ENCODE measurements at regions not wholly inside any gene's neighbourhood (a gene's known extent, or its start where the extent isn't known, plus 50 kb on each side); places are given as distances from the start of the nearest gene placed in this dataset.
"Not testable (repeated sequence)": the region's sequence is repeated elsewhere in the genome, so short reads cannot be mapped to it uniquely, and the experiment has no call there.

DNA sequence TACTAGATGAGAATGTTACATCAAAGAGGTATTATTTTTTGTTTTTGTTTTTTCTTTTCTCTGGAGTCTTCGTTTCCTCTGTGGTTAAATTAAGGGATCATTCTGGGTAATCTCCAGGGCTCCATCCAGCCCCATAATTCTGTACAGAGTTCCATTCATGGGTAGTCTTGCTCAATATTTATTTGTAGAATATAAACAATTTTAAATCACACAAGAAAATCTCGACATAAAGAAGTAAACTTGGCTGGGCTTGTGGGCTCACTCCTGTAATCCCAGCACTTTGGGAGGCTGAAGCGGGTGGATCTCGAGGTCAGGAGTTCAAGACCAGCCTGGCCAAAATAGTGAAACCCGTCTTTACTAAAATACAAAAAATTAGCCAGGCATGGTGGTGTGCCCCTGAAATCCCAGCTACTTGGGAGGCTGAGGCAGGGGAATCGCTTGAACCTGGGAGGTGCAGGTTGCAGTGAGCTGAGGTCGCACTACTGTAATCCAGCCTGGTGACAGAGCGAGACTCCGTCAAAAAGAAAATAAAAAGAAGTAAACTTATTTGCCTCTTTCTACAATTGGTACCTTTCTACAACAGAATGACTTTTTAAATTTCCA lies 166.8 kb upstream of the TGFBR2 start:
- no peak for DNase-seq (ENCODE audit: low spot score)

DNA sequence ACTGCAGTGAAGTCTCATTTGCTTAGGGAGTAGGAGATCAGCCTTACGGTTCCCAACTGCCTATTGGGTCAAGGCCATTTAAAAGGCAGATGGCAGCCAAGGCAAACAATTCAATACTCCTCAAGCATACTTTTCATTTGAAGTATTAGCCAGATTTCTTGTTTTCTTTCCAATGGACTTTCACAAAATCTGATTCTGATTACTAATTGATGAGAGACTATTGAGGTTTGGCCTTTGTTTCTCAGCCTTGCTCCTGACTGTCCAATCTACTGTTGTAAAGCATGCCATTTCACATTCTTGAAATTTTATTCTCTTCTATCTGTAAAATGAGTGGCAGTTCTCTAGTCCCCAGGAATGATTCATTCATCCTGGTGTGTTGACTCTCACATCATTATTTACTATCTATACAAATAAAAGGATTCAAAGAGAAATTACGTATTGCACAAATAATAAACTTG lies 166.2 kb upstream of the TGFBR2 start:
- no peak for DNase-seq (ENCODE audit: low spot score)

DNA sequence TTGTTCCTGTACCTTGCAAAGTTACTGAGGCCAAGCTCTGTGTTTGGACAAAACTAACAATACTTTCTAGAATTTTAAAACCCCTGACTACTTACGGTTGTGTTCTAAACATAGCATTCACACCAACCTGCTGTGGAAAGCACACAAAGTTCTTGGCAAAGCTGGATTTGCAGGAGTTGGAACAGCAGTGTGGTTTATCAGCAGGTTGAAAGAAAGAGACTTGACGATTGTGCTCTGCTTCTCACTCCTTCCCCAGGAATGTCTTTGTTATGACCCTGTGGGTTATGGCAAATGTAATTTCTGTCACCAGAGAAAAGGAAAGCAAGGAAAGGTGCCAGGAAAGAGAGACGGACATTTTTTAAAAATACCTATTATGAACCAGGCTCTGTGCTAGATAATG lies 165.5 kb upstream of the TGFBR2 start:
- DNase-seq (ENCODE audit: low spot score) = no peak

DNA sequence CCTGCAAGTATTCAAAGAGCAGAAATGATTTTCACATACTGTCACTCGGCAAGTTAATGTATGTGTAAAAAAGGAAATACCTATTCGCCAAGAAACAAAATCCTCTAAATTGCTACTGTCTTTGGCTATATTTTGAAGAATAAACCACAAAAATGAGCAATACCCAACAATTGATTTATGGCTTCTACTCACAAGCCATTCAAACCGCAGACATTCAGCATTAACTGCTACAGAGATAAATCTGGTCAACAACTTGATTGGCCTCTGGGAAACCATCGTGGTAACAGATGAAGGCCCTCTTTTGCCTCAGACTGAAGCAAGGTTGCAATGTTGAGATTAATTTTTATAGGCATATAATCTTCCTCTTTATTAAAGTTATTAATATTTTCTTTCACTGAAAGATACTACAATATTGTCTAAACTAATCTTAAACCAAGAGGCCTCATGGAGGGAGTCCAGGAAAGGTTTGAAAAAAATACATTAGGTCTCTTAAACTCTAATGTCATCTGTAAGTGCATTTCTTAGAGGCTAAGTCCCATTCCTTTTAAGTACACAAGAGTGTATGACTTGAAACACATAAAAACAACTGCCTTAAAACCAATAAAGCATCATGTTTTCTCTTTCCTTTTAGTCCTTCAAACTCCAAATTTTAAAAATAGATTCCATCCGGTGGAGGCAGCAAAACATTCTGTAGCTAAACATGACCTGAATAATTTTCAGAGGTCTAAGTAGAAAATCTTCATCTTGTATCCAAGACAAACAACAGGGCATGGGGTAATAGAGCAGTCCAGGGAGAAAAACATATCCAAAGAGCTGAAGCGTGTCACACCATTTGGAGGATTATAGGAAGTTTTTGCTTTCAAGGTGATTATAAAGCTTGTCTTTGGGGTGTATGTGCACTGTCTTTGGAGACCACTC lies 162.4 kb upstream of the TGFBR2 start:
- no peak for DNase-seq (ENCODE audit: low spot score)

DNA sequence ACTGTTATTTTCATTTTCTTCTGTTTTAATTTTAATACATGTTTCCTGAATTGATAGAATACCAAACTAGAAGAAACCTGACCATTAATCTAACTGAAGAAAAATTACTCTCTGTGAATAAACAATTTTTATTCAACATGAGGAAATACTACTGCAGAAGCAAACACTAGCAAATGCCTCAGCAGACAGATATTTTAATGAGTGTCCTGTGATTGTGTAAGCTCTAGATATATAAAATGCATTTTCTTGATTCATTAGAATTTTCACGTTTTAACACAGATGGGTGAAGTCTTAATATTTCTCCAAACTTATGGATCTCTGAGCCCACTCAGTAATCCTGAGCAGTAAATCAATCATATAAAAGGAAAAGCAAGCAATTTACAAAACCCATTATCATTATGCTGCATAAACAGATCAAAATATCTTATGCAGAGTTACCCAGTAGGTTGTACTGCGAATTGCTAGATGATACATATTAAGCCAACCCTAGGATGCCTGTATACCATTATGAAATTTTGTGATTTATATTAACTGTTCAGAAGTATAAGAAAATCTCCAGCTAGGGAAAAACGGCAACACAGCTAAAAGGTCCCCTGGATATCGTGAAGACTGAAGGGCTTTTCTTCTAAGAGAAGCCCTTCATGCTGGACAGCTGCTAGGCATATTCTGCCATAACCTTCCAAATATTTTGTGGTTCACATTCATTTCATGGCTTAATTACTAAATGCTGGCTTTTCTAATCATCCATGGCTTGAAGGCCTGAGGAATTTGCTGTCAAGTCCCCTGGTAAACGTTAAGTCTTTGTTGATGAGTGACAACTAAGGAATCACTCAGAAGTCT lies 157.7 kb upstream of the TGFBR2 start:
- no peak for DNase-seq (ENCODE audit: low spot score)

DNA sequence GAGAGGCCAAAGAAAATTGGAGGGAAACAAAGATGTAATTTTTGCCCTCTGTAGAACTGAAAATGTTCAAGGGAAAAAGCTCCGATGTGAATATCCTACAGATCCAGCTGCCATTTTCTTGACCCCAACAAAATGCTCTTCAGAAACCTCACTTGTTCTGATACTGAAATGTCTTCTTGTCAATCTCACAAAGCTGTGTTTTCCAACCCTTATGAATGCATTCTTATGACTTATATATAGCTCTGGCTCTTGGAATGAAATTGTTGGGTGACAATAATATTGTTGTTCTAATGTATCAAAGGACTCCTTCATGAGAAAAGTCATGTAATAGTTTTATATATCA lies 157.1 kb upstream of the TGFBR2 start:
- no peak for DNase-seq (ENCODE audit: low spot score)

DNA sequence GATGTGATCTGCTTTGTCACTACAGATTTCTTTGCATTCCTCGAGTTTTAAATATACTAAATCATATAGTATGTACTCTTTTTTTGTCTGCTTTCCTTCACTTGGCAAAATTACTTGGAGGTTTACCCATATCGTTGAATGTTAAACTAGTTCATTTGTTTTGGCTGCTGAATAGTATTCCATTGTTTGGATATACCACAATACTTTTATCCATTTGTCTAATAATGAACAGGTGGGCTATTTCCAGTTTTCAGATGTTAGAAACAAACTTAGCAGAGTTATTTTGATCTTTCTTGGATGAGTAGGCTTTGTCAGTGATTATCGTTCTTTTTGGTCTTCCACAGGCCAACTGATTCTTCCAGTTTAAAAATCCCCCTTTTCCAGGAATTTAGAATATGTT lies 154.0 kb upstream of the TGFBR2 start:
- DNase-seq (ENCODE audit: low spot score) = no peak

DNA sequence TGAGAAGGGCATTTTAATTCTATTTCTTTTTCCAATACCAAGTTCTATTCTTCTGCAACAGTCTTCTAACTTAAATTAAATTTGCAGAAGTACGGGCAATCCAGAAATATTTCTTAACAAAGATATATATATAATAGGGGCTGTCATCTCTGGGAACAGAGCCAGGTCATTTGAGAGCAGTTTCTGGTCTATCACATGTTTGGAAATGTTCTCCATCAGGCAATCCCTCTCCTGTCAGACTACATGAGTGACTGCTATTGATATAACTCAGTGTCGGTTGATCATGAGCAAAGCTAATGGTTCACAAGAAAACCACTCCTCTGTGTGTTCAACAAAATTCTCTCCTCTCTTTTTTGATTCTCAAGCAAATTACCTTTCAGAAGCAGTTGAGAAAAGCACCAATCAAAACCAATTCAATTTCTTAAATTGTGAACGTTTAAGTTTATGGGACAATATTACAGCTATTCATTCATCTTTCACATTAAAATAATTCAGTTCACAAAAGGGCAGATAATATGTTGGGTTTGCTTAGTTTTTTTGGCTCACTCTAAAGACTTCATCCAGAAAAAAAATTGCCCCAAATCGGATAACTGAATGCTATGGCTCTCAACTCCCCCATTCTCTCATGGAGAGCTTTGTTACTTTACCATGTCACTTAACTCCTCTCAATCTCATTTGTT lies 152.9 kb upstream of the TGFBR2 start:
- no peak for DNase-seq (ENCODE audit: low spot score)

DNA sequence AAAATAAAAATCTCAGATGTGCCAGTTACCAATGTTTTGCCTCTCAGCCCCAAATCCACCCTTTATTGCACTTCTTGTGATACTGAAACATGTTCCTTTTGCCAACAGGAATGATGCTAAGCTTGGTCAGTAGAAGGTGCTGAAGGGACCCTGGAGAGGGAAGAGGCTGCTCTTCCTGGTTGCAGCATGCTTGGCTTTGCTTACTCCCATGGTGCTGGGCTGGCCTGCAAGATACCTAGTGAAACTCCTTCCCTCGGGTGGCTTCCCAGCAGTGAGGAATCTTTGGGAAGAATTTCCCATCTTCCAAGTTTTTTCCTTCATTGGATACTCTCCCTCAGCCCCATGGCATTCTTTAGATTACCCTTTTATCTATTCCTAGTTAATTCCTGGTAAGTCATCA lies 151.8 kb upstream of the TGFBR2 start:
- no peak for DNase-seq (ENCODE audit: low spot score)

DNA sequence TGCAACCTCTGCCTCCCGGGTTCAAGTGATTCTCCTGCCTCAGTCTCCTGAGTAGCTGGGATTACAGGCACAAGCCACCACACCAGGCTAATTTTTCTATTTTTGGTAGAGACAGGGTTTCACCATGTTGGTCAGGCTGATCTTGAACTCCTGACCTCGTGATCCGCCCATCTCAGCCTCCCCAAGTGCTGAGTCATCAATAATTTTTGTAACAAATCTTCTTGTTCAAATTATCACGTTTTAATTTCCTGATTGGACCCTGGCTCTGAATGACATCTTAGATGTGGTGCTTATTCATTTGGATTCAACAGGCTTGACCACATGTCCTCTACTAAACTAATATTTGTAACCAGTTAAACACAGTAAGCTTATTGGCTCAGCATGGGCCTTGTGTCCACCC lies 151.3 kb upstream of the TGFBR2 start:
- DNase-seq (ENCODE audit: low spot score) = not testable (repeated sequence)

DNA sequence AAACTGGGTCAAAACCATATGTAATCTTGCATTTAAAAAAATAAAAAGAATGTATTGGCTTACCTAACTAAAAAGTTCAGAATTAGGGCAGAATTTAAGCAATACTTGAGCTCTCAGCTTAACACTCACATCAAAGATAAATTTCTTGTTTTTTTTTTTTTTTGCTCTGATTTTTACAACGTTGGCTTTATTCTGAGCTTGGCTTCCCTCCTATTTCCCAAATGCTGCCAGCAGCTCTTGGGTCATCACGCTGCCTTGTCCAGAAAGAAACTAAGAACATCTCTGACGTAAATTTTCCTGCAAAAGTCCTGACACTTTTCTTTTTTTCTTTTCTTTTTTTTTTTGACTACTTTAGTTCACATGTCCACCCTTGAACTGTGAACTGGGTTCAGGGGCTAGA lies 150.6 kb upstream of the TGFBR2 start:
- no peak for DNase-seq (ENCODE audit: low spot score)

DNA sequence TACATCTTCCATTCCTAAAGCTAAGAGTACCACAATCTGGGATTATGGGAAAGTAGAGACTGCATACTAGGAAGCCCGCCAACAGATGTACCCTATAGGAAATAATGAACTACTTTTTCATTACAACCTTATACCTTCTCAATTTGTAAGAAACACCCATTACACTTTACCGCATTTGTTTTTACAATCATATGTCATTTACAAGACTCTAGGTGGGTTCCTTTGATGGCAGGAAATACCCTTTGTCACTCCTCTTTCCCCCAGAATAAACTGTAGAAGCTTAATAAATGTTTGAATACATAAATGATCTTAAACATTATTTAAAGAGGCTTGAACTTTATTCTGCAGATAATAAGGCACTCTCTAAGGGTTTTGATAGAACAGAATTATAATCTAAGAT lies 150.1 kb upstream of the TGFBR2 start:
- no peak for DNase-seq (ENCODE audit: low spot score)

DNA sequence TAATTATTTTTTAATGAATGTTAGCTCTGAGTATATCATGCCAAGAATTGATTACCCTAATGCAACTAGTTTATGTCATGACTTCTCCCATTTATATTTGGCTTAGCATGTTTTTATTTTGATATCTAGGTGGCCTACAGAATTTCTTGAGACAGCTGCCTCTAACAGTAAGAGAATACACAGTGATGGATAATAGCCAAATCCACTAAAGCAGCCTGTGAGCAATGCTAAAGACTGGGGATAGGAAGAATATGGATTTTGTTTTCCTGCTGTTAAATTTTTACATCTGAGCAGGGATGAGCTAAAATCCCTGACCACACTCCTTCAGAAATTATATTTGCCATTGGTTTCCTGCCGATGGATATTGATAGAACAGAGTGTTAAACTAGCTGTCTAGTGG lies 149.3 kb upstream of the TGFBR2 start:
- DNase-seq (ENCODE audit: low spot score) = no peak

DNA sequence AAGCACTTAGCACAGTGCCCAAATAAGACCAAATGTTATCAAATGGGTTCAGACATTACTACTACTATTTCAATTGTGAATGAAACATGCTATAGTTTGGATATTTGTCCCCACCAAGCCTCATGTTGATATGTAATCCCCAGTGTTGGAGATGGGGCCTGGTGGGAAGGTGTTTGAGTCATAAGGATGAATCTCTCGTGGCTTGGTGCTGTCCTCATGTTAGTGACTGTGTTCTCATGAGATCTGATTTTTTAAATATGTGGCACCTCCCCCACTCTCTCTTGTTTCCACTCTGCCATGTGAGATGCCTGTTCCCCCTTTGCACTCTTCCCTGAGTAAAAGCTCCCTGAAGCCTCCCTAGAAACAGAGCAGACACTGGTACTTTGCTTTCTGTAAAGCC lies 148.7 kb upstream of the TGFBR2 start:
- no peak for DNase-seq (ENCODE audit: low spot score)

DNA sequence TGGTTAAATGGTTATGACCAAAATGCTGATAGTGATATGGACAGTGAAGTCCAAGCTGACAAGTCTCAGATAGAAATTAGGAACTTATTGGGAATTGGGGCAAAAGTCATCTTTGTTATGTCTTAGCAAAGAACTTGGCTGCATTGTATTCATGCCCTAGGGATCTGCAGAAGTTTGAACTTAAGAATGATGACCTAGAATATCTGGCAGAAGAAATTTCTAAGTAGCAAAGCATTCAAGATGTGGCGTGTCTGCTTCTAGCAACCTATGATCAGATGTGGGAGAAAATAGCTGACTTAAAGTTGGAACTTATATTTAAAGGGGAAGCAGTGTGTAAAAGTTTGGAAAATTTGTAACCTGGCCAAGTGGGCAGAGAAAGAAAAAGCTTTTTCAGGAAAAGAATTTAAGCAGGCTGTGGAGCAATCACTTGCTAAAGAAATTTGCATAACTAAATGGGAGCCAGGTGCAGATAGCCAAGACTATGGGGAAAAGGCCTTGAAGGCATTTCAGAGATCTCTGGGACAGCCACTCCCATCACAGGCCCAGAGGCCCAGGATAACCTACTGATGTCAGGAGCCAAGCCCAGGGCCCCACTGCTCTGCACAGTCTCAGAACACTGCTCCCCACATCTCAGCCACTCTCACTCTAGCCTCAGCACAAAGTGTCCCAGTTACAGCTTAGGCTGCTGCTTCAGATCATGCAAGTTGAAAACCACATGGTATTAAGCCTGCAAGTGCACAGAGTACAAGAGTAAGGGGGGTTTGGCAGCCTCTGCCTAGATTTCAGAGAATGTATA lies 147.8 kb upstream of the TGFBR2 start:
- no peak for DNase-seq (ENCODE audit: low spot score)

DNA sequence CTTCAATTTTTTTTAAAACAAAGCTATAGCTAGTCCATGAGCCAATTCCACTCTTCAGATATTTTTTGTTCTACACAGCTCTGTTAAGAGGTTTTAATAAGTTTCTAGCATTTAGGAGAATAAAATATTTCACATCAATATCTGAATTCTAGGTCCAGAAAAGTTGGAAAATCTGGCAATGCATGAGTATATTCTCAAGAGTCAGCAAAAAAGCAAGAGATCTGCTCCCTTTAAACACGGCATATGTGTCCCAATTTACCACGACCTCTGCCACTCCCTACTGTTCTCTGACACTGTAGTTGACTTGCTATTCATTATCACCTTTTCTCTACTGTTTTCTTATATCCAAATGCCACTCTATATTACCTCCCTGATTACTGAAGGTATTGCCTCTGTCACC lies 145.1 kb upstream of the TGFBR2 start:
- DNase-seq (ENCODE audit: low spot score) = no peak

DNA sequence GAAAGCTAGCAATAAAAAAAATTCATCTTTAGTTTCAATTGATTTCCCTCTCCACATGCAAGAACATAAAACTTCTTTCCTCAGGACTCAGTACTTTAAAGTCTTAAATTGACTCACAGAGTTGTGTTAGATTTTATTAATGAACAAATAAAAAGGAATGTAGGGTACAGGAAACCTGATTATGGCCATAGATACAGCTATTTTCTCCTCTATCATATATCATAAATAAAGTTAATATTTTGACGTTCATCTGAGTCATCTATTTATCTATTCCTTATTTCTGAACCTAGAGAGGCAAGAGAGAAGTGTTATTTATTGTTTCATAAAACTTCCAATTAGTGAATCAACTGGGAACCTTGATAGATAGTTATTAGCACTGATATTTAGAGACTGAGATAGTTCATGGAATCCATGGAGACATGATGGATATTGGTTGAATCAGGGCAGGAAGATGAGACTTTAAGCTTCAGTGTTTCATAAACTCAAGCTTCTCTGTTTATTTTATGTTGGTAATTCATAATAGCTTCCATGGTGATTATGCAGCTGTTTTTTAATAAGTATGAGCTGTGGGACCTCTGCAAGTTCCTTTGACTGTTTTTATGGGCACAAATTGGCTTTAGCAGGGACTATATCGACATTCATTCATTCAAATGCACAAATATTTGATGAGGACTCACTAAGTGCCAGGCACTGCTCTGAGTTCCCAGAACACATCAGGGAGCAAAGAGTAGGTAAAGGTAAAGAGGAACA lies 143.5 kb upstream of the TGFBR2 start:
- DNase-seq (ENCODE audit: low spot score) = no peak

DNA sequence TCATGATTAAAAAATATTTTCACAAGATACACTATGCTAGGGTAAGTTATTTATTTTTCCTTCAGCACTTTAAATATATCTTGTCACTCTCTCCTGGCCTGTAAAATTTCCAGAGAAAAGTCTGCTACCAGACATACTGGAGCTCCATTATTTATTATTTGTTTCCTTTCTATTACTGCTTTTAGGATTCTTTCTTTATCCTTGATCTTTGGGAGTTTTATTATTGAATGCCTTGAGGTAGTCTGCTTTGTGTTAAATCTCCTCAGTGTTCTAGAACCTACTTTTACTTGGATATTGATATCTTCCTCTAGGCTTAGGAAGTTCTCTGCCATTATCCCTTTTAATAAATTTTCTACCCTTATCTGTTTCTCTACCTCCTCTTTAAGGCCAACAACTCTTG lies 142.0 kb upstream of the TGFBR2 start:
- no peak for DNase-seq (ENCODE audit: low spot score)

DNA sequence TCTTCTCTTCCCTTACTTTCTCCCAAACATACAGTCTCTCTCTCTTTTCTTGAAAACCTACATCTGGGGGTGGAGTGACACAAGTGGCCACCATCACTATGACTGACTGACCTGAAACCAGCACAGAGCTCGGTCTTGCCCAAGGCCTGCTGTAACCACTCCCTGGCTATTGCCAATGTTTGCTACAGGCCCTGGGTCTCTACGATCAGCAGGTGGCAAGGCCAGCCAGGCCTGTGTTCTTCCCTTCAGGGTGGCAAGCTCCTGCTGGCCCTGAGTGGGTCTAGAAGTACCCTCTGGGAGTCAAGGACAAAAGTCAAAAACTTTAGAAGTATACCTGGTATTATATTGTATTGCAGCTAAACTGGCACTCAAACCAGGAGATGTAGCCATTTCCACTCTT lies 140.9 kb upstream of the TGFBR2 start:
- no peak for DNase-seq (ENCODE audit: low spot score)

DNA sequence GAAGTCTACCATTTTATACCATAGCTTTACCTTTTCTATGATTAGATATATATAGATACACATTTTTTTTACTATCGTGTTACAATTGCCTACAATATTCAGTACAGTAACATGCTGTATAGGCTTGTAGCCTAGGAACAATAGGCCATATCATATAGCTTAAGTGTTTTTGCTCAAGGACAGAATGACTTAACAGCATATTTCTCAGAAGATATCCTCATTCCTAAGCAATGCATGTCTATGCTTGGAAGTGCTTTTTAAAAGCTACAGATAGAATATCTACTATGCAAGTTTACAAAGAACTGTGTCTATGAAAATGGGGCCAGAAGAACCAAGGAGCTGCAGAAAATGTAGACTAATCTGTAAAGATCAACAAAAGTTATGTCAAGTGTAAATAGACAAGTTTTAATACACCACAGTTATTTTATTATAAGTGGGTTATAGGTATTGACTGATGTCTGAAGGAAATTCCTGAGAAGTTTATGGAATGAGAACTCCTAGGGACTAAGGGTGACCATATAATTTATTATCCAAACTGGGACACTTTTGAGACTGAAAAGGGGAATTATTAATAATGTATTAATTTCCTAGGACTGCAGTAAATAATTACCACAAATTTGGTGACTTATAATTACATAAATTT lies 138.7 kb upstream of the TGFBR2 start:
- no peak for DNase-seq (ENCODE audit: low spot score)

Data from HuH-7.5 (cell line).